GM21447 (cell line): ENCODE measurements at regions not wholly inside any gene's neighbourhood (a gene's known extent, or its start where the extent isn't known, plus 50 kb on each side); places are given as distances from the start of the nearest gene placed in this dataset.
"Not testable (repeated sequence)": the region's sequence is repeated elsewhere in the genome, so short reads cannot be mapped to it uniquely, and the experiment has no call there.

ENCODE experiments used
- ATAC-seq: cut with Tn5 transposase; IDR thresholded peaks from one replicate; pipeline ENCODE4 v1.9.1; 2021; ENCODE audit not compliant: unreplicated experiment

- ATAC-seq, result no peak
Measured at GRCh38 chr5:75951158-75951557, 132.0 kb upstream of the SV2C start.

- ATAC-seq, result no peak
Measured at GRCh38 chr5:75948438-75948837, 134.7 kb upstream of the SV2C start.

- no peak for ATAC-seq
Measured at GRCh38 chr5:75940418-75940817, 142.8 kb upstream of the SV2C start.

DNA sequence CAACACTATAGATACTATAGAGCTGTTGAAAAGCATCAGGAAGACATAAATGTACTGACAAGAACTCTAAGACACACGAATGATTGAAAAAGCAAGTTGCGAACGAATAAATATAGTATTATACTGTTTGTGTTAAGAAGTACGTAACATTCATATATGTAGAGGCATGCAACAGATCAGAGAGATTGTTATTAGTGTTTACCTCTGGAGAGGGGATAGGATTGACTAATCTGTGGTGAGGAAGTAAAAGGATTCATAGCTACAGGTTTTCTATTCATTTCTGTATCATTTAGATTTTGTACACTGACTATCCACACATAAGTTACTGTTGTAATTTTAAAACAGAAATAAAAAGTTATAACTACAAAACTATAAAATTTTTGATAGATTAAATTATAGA lies 147.6 kb upstream of the SV2C start:
- no peak for ATAC-seq

DNA sequence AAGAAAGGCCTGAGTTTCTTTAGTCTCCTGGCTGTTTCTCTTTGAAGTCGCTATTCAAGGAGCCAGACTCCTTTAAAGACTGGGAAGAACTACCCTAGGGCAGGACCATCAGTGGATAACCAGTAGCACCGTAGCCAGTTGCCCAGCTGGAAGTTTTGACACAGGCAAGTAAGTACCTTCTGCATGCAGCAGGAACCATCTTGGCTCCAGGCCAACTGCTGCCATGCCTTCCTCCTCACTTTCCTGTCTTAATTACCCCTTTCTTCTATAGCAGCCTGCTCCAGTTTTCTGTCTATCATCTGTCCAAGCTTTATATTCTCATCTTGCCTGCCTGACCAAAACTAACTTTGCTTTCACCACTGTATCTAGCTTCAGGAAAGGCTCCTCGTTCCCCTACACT lies 149.7 kb upstream of the SV2C start:
- no peak for ATAC-seq

DNA sequence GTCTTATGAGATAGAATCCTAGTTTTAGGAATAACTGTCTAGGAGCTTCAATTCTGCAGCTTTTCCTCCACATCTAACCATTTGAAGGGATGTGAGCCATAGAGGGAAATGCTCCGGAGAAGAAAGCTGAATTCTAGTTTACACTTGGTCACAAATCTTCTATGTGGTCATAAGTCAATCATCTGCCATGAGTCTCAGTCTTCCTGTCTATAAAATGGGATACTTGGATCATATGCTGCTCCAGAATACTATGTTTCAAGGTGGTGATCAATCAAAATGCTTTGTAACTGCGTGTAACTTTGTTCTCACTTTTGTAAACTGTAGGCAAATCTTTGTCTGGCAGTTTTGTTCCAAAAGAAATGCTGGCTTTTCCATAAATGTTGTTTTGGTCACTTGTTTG lies 152.0 kb upstream of the SV2C start:
- no peak for ATAC-seq

GRCh38 chr5:75928992-75929391 lies 154.2 kb upstream of the SV2C start:
- no peak for ATAC-seq

- ATAC-seq, result no peak
Measured at GRCh38 chr5:75922480-75922879, 160.7 kb upstream of the SV2C start.

DNA sequence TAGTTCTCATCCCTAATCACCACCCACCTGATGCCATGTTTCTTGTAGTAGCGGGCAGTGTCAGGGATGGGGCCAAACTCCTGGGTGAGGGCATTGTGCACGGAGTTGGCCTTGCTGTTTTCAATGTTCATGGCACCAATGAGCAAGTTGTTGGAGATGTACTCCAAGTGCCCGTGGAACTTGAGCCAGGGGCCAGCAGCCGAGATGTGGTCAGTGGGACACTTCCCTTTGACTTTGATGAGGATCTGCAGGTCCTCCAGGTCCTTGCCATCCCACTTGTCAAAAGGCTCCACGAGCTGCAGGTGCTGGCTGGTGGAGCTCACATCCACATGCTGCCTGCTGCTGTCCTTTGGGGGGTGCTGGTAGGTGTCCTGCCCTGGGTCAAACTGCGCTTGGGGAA lies 162.2 kb upstream of the SV2C start:
- no peak for ATAC-seq

- no peak for ATAC-seq
Measured at GRCh38 chr5:75916144-75916543, 167.0 kb upstream of the SV2C start.

DNA sequence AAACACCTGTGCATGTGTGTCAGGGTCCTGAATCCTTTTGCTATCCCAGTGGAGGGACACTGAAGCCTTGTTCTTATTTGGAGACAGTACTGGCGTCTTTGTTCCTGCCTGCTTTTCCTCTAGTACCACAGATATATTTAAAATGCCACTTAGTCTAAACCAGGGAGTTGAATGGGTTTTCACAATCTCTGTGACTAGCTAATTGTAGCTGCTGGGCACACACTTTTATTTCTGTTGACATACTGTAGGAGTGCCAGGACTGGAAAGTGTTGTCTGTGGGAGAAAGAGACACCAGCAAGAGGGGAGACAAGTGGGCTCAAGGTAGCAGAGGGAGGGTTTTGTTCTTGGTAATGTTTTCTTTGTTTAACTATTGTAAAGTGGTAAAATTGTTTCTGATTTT lies 174.0 kb upstream of the SV2C start:
- no peak for ATAC-seq

- ATAC-seq, result no peak
Measured at GRCh38 chr5:75907651-75908050, 175.5 kb upstream of the SV2C start.

DNA sequence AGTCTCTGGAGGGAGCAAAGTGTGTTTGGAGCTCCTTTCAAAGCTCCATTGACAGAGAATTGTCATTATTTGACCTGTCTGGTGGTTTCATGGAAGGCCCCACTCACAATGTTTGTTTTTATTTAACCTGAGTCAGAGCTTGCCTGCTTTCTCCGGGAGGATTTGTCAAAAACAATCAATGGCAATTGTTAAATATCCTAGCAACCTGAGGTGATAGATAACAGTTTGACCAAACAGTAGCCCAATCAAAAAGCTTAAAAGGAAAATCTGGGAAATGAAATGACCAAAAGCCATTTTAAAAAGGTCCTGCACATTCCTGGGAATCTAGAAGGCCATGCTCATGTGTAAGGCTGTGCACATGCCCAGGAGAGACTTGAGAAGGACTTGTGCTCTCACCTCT lies 177.2 kb upstream of the POC5 start:
- ATAC-seq, result no peak

GRCh38 chr5:75891736-75892135 lies 174.5 kb upstream of the POC5 start:
- no peak for ATAC-seq

DNA sequence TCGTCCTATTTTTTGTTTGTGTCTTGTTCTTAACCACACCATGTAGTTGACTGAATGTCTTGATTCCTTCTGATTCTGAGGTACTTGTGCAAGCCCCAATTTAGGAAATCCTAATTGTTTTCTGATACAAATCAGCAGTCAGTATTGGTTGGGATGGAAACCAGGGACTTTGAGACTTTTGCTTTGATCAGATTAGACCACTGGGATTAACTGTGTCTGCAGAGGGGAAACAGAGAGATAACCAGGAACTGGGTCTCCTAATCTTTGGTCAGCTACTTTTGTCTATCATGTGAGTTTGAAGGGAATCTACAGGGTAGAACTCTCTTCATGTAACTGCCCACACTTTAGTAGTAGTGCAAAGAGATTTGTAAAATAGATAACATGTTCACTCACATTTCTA lies 173.8 kb upstream of the POC5 start:
- no peak for ATAC-seq

DNA sequence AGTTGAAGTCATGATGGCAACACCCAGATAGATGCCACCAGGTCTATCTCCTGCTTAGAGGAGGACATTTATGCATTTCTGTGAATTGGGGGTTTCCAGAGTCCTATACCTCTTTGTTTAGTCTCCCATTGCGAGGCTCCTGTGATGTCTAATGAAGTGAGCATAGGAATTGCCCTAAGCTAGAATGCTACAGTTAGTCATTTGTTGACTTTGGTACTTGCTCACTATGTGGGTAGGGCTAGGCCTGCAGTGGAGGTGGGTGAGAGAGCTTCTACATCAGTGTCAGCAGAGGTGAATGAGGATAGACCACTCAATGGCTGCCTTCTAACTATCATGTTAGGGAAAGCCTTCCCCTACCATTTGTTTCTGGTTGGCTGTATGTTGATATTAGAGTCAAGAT lies 173.3 kb upstream of the POC5 start:
- ATAC-seq, result no peak

- ATAC-seq, result no peak
Measured at GRCh38 chr5:75886706-75887105, 169.5 kb upstream of the POC5 start.

- no peak for ATAC-seq
Measured at GRCh38 chr5:75885849-75886596, 168.8 kb upstream of the POC5 start.

DNA sequence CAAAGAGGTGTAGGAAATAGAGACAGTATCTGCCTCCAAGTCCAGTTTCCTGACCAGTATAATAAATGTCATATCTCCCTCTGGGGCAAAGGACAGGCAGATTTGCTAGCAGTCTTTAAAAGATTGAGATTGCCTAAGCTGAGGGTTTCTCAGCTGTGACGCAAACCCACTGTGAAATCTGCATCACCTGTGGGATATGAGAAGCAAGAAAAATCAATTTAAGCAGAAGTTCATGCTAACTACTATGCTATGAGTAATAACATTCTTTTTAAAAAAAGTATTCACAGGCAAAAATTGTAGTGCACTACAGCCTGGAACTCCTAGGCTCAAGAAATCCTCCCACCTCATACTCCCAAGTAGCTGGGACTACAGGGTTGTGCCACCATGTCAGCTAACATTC lies 168.1 kb upstream of the POC5 start:
- no peak for ATAC-seq

DNA sequence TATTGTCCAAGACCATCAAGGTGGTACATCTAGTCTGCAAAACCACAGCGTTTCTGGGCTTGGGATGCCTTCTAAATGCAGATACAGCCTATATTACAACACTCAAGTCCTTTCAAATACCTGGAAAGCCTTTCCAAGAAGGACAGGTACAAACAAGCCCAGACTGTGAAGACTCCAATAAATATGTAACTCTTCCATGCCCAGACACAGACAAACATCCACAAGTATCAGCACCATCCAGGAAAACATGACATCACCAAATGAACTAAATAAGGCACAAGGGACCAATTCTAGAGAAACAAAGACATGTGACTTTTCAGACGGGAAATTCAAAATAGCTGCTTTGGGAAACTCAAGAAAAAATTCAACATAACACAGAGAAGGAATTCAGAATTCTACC lies 152.7 kb upstream of the POC5 start:
- no peak for ATAC-seq

GRCh38 chr5:75862872-75863271 lies 145.6 kb upstream of the POC5 start:
- ATAC-seq, result no peak

DNA sequence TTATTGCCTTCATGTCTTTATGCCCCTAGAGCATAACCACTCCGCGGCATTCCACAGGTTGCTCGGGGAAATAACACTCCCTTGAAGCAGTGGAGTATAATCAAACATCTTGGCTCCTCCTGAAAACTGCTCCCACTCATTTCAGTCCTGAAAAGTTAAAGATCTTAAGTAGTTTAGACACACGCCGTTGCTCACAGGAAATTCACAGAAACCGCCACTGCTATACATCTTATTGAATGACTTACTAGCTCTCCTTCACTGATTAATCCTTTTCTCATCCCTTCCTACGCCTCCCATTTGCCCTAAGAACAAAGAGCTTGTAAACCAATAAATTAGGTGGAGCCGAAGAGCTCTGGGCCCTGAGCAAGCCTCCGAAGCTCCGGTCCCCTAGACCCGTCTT lies 142.4 kb upstream of the POC5 start:
- not testable (repeated sequence) for ATAC-seq

DNA sequence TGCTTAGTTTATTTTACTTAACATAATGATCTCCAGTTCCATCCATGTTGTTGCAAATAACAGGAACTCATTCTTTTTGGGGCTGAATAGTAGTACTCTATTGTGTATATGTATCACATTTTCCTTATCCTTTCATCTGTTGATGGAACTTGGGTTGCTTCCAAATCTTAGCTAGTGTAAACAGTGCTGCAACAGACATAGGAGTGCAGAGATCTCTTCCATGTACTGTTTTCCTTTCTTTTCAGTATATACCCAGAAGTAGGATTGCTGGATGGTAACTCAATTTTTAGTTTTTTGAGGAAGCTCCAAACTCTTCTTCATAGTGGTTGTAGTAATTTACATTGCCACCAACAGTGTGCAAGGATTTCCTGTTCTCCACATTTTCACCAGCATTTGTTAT lies 138.8 kb upstream of the POC5 start:
- ATAC-seq, result no peak
